Uterus (tissue), 3 donors: ENCODE measurements at regions not wholly inside any gene's neighbourhood (a gene's known extent, or its start where the extent isn't known, plus 50 kb on each side); places are given as distances from the start of the nearest gene placed in this dataset.
A peak's percentile ranks its signal among the peaks of the same experiment; 100 is the strongest.

Experiments used
- DNase-seq, 2 donors: peaks; one replicate each; pipeline ENCODE4 v3.0.0-alpha.2; 2019 to 2020
- H3K27ac ChIP-seq, 2 donors: fragments of 200-600 bp; sonication (generic); 1 replicate in 1 of 2; 2 replicates in 1 of 2; pipeline ENCODE4 v1.5.1; 2016 to 2018
- H3K27me3 ChIP-seq, 2 donors: fragments of 200-600 bp; sonication (generic); one replicate each; pipeline ENCODE4 v1.5.1; 2018 to 2019; ENCODE audit warnings: control low read depth in 1 of 2
- H3K36me3 ChIP-seq, 2 donors: fragments of 200-600 bp; sonication (generic); one replicate each; pipeline ENCODE4 v1.5.1; 2019; ENCODE audit warnings: control low read depth in 1 of 2
- H3K4me1 ChIP-seq, 2 donors: fragments of 200-600 bp; sonication (generic); one replicate each; pipeline ENCODE4 v1.5.1; 2018 to 2019; ENCODE audit warnings: control low read depth in 1 of 2
- H3K4me3 ChIP-seq, 2 donors: fragments of 200-600 bp; sonication (generic); 1 replicate in 1 of 2; 2 replicates in 1 of 2; pipeline ENCODE4 v1.5.1; 2018 to 2019; ENCODE audit warnings: mild to moderate bottlenecking in 1 of 2
- H3K9me3 ChIP-seq, 2 donors: fragments of 200-600 bp; sonication (generic); one replicate each; pipeline ENCODE4 v1.5.1; 2019; ENCODE audit warnings: control low read depth in 1 of 2
- POLR2A ChIP-seq, 2 donors: fragments of 450-650 bp; IDR thresholded peaks; one replicate each; pipeline ENCODE4 v1.6.1; 2016; ENCODE audit warnings: antibody characterized with exemption in 2 of 2, mild to moderate bottlenecking in 1 of 2, moderate library complexity in 1 of 2
- intact Hi-C: fragments of 100-400 bp; cut with DNase I; formaldehyde crosslinking; loops from one replicate; pipeline ENCODE4 v1.15.1; 2023; ENCODE audit warnings: low total_unique reads
- TF ChIP-seq, protein P1 (sequence below), 4 experiments: fragments of 200-600 bp in 2 of 4; fragments of 450-650 bp in 2 of 4; sonication (generic) in 2 of 4; IDR thresholded peaks; one replicate each; pipeline ENCODE4 v1.5.1; 2016 to 2019; ENCODE audit warnings: antibody characterized with exemption in 4 of 4, mild to moderate bottlenecking in 2 of 4, moderate library complexity in 1 of 4
- donor health status: DM: yes; HTN: yes; CAD: no.

DNA sequence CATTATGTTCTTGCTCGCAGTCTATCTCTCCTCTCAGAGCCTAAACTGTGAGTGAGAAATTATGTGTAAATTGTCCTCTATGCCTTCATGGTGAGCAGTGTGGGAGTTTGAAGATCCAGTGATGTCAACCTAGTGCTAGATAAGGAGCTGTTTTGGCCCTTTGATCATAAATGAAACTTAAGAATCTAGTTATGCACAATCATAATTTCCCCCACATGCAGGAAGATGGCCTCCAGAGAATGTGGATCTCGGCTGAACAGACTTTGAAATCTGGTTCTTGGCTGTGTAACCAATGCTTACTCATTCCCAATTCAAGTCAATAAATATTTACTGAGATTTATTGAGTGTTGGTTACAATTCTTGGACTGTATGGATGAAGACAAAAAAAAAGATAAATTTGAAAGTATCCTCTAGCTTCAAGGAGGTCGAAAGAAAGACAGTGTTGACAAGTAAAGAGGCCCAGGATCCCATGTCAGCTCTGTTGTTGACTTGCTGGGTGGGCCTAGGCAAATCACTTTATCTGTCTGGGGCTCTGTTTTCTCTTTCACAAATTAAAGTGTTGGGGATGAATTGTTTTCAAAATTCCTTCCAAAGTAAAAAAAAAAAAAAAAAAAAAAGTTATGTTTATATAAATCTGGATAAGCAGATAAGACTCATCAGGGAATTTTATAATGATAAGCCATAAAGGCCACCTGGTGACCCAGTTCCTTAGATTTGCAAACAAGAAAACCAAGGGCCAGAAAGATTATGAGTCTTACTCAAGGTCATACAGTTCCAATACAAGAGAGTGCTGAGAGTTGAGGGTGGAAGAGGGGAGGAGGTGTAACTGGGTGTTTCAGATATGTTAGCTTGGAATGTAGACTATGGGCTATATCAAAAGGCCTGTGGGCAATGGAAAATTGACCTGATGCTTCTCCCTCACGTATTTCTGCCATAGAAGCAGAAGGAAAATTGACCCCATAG is 969.9 kb downstream of the KCNMA1 start:
- intact Hi-C loops = no loop called here
- Histone ChIP-seq H3K36me3 (no peaks in the 10 kb centered on the region), H3K4me3 (no peak overlapping the region), H3K27me3 (no peaks in the 10 kb centered on the region), H3K4me1 (no peaks in the 10 kb centered on the region), H3K27ac (peak overlapping the region; percentile 16 to 34), H3K9me3 (no peaks in the 10 kb centered on the region)
- DNase-seq = no peak
- TF ChIP-seq, protein P1, sequence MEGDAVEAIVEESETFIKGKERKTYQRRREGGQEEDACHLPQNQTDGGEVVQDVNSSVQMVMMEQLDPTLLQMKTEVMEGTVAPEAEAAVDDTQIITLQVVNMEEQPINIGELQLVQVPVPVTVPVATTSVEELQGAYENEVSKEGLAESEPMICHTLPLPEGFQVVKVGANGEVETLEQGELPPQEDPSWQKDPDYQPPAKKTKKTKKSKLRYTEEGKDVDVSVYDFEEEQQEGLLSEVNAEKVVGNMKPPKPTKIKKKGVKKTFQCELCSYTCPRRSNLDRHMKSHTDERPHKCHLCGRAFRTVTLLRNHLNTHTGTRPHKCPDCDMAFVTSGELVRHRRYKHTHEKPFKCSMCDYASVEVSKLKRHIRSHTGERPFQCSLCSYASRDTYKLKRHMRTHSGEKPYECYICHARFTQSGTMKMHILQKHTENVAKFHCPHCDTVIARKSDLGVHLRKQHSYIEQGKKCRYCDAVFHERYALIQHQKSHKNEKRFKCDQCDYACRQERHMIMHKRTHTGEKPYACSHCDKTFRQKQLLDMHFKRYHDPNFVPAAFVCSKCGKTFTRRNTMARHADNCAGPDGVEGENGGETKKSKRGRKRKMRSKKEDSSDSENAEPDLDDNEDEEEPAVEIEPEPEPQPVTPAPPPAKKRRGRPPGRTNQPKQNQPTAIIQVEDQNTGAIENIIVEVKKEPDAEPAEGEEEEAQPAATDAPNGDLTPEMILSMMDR (IDR thresholded peaks at IDR 0.05) = no peak

DNA sequence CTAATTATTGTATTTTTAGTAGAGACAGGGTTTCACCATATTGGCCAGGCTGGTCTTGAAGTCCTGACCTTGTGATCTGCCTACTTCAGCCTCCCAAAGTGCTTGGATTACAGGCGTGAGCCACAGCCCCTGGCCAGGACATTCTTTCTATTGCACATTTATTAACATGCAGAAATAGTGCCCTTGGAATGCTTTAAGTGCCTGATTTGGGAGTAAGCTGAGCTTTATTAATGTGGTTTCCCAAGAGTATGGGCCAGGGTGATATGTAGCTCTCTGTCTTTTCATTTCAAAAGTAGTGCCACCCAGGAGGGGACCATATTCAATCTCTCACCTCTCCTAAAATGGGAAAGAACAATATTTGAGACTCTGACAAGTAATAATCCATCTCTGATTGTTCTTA is 970.7 kb downstream of the KCNMA1 start:
- Histone ChIP-seq H3K4me1 (no peaks in the 10 kb centered on the region), H3K27me3 (no peaks in the 10 kb centered on the region), H3K36me3 (no peaks in the 10 kb centered on the region), H3K27ac (peak overlapping the region; percentile 16 to 34), H3K9me3 (no peaks in the 10 kb centered on the region), H3K4me3 (no peak overlapping the region)
- DNase-seq = no peak
- no peak for TF ChIP-seq POLR2A (IDR thresholded peaks at IDR 0.05)
- TF ChIP-seq, protein P1 (IDR thresholded peaks at IDR 0.05) = no peak
- intact Hi-C loops = no loop called here

DNA sequence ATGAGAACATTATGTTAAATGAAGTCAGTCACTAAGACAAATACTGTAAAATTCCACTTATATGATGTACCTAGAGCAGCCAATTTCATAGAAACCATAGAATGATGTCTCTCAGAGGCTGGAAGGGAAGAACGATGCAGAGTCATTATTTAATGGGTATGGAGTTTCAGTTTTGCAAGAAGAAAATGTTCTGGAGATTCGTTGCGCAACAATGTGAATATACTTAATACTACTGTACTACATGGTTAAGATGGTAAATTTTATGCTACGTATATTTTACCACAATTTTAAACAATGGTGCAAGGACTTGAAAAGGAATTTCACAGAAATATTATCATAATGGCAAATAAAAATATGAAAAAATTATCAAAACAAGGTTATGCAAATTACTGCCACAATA is 972.6 kb downstream of the KCNMA1 start:
- Histone ChIP-seq H3K27ac (no peak overlapping the region), H3K4me3 (no peak overlapping the region), H3K9me3 (no peaks in the 10 kb centered on the region), H3K27me3 (no peaks in the 10 kb centered on the region), H3K36me3 (no peaks in the 10 kb centered on the region), H3K4me1 (no peaks in the 10 kb centered on the region)
- no peak for DNase-seq
- TF ChIP-seq, protein P1 (IDR thresholded peaks at IDR 0.05) = no peak
- no peak for TF ChIP-seq POLR2A (IDR thresholded peaks at IDR 0.05)
- intact Hi-C loops = no loop called here

DNA sequence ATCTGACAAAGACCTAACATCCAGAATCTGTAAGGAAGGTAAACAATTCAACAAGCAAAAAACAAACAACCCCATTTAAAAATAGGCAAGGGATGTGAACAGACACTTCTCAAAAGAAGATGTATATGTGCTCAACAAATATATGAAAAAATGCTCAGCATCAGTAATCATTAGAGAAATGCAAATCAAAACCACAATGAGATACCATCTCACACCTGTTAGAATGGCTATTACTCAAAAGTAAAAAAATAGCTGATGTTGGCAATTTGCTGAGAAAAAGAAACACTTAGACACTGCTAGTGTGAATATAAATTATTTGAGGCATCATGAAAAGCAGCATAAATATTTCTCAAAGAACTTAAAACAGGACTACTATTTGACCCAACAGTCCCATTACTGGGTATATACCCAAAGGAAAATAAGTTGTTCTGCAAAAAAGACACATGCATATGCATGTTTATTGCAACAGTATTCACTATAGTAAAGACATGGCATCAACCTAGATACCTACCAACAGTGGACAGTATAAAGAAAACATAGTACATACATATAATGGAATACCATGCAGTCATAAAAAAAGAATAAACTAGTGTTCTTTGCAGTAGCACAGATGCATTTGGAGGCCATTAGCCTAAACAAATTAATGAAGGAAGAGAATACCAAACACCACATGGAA is 980.1 kb downstream of the KCNMA1 start:
- Histone ChIP-seq H3K27ac (no peak overlapping the region), H3K4me3 (no peak overlapping the region), H3K9me3 (no peaks in the 10 kb centered on the region), H3K4me1 (no peaks in the 10 kb centered on the region), H3K27me3 (no peaks in the 10 kb centered on the region), H3K36me3 (no peaks in the 10 kb centered on the region)
- no peak for DNase-seq
- TF ChIP-seq, protein P1 (IDR thresholded peaks at IDR 0.05) = no peak
- intact Hi-C loops = no loop called here

DNA sequence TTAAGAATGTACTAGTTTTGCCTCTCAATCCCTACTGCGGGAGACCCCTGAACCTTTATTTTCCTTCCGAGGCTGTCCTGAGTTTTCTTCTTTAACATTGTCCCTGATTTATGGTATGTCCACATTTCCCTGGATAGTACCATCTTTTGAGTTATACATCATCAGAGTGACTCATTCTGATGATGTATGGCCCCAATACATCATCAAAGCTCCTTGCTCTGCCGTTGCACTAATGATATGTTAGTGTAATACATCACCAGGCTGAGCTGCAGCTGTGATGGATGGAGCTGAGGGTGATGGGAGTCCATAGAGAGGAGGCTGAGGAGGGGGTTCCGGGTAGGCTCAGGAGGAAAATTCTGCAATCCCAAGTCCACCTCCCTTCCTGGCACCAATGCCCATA is 986.5 kb downstream of the KCNMA1 start:
- Histone ChIP-seq H3K4me3 (no peak overlapping the region), H3K27me3 (no peaks in the 10 kb centered on the region), H3K9me3 (no peaks in the 10 kb centered on the region), H3K27ac (peak overlapping the region in 1 of 2 donors; percentile 50), H3K36me3 (no peaks in the 10 kb centered on the region), H3K4me1 (peaks cover 0 to 4% of the 10 kb centered on the region in 2 donors)
- intact Hi-C loops = no loop called here
- TF ChIP-seq, protein P1 (IDR thresholded peaks at IDR 0.05) = no peak
- no peak for TF ChIP-seq POLR2A (IDR thresholded peaks at IDR 0.05)
- DNase-seq = no peak
